Thyroid gland (tissue), 4 donors: ENCODE measurements at regions not wholly inside any gene's neighbourhood (a gene's known extent, or its start where the extent isn't known, plus 50 kb on each side); places are given as distances from the start of the nearest gene placed in this dataset.

ENCODE experiments used
- DNase-seq, 2 donors: peaks; one replicate each; pipeline ENCODE4 v3.0.0-alpha.2; 2019
- H3K27ac ChIP-seq, 3 donors: fragments of 200-600 bp; sonication (generic); 1 replicate in 2 of 3; 2 replicates in 1 of 3; pipeline ENCODE4 v1.5.1; 2016 to 2019; ENCODE audit warnings: mild to moderate bottlenecking in 1 of 3, moderate library complexity in 1 of 3
- H3K27me3 ChIP-seq: fragments of 200-600 bp; sonication (generic); one replicate; pipeline ENCODE4 v1.5.1; 2019
- H3K36me3 ChIP-seq, 2 donors: fragments of 200-600 bp; sonication (generic); one replicate each; pipeline ENCODE4 v1.5.1; 2016 to 2019
- H3K4me1 ChIP-seq, 2 donors: fragments of 200-600 bp; sonication (generic); one replicate each; pipeline ENCODE4 v1.5.1; 2017 to 2019
- H3K4me3 ChIP-seq, 3 donors: fragments of 200-600 bp; sonication (generic); replicated peaks in 1 of 3; 1 replicate in 2 of 3; 2 replicates in 1 of 3; pipeline ENCODE4 v1.5.1; 2016; ENCODE audit warnings: mild to moderate bottlenecking in 1 of 3
- H3K9me3 ChIP-seq: fragments of 200-600 bp; sonication (generic); one replicate; pipeline ENCODE4 v1.5.1; 2017
- POLR2A ChIP-seq, 2 donors: fragments of 450-650 bp; IDR thresholded peaks; one replicate each; pipeline ENCODE4 v1.6.1; 2017; ENCODE audit warnings: antibody characterized with exemption in 2 of 2, mild to moderate bottlenecking in 2 of 2, moderate library complexity in 1 of 2
- WGBS, 2 donors: methylation state at CpG; one replicate each; pipeline ENCODE4 v1.1.5; 2017; 5-methylcytosine and 5-hydroxymethylcytosine counted together
- intact Hi-C: fragments of 100-400 bp; cut with DNase I; formaldehyde crosslinking; loops from one replicate; pipeline ENCODE4 v1.15.1; 2023
- TF ChIP-seq, protein P1 (sequence below), 6 experiments: fragments of 200-600 bp in 3 of 6; fragments of 450-650 bp in 3 of 6; sonication (generic) in 3 of 6; IDR thresholded peaks; one replicate each; pipeline ENCODE4 v1.5.1; 2016 to 2019; ENCODE audit warnings: antibody characterized with exemption in 6 of 6, mild to moderate bottlenecking in 2 of 6, inconsistent platforms in 1 of 6, moderate library complexity in 1 of 6

DNA sequence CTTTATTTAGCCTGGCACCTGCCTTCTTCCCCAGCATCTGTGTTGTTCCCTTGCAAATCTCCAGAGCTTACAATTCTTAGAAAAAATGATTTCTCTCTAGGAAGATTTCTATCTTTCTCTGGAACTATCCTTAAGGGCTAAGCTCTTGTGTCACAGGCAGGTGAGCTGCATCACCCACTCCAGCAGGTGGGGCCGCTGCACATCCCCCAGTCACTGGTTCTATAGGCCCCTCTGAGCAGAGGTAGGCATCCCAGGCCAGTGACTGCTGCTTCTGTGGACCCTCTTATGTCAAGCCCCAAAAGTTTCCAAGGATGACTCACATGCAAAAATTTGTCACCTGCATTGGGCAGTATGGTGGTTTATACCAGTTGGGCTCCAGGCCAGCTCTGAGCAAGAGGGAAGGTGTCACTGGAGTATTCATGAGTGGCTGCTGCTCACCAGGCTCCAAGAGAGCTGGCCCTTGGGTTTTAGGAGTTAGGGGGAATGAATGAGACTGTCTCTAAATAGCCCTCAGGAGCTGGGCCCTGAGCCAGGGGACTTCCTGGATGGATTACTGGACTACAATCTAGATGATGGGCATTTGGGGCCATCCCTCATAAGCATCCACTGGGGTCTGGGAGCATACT is 208.1 kb upstream of the EOLA2 start:
- H3K27me3 ChIP-seq, result no peaks in the 10 kb centered on the region
- H3K36me3 ChIP-seq, result no peaks in the 10 kb centered on the region
- WGBS, 2 donors, result 89 to 100% methylated on average over 1 of the region's 1 CpG
- no peaks in the 10 kb centered on the region for H3K9me3 ChIP-seq
- intact Hi-C loops, result no loop called here
- no peak overlapping the region for H3K4me3 ChIP-seq
- no peak for DNase-seq
- H3K27ac ChIP-seq, result no peak overlapping the region
- TF ChIP-seq, protein P1, sequence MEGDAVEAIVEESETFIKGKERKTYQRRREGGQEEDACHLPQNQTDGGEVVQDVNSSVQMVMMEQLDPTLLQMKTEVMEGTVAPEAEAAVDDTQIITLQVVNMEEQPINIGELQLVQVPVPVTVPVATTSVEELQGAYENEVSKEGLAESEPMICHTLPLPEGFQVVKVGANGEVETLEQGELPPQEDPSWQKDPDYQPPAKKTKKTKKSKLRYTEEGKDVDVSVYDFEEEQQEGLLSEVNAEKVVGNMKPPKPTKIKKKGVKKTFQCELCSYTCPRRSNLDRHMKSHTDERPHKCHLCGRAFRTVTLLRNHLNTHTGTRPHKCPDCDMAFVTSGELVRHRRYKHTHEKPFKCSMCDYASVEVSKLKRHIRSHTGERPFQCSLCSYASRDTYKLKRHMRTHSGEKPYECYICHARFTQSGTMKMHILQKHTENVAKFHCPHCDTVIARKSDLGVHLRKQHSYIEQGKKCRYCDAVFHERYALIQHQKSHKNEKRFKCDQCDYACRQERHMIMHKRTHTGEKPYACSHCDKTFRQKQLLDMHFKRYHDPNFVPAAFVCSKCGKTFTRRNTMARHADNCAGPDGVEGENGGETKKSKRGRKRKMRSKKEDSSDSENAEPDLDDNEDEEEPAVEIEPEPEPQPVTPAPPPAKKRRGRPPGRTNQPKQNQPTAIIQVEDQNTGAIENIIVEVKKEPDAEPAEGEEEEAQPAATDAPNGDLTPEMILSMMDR (IDR thresholded peaks at IDR 0.05), result no peak
- H3K4me1 ChIP-seq, result no peaks in the 10 kb centered on the region

DNA sequence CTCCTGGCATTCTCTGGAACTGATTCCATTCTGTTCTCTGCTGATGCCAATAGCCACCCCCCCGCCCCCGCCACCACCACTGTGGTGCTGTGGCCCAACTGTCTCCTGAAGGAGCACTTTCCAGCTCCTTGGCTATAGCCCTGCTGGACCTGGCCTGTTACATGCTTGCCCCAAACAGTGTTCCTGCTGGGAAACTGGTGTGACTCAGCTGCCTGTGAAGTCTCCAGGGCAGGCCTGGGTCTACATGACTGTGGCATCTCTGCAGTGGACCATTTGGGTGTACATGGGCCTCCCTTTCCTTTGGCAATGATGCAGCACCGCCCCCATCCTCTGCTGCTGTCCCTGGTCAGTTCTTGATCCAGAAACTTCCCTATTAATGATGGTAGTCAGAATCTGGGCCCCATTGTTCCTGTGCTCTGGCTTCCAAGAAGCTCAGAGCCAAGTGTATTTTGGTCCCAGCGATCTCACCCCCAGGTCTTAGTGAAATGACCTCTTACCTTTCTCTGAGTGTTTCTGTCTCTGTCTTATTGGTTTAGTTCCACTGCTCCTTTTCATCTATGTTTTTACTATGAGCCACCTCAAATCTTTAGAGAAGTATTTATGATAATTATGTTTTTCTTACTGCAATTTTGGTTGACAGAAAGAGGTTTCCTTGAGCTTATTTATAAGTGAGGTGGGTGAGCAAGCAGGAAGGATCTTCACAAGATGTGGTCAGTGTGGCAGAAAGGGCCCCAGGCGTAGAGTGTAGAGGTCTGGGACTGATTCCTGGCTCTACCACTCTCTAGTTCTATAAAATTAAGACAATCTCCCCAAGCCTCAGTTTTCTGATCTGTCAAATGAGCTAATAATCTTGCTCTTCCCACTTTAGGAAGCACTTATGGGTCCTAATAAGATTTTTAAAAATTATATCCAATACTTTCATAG is 210.7 kb upstream of the EOLA2 start:
- intact Hi-C loops, result no loop called here
- 57 to 69% methylated on average over 3 to 4 of the region's 5 CpGs for WGBS, 2 donors

GRCh38 chrX:150150076-150150779 is 211.9 kb upstream of the EOLA2 start:
- no peak for DNase-seq
- 45 to 81% methylated on average over 1 to 4 of the region's 4 CpGs for WGBS, 2 donors
- H3K9me3 ChIP-seq, result no peaks in the 10 kb centered on the region
- no peaks in the 10 kb centered on the region for H3K4me1 ChIP-seq
- H3K27ac ChIP-seq, result no peak overlapping the region
- no peaks in the 10 kb centered on the region for H3K27me3 ChIP-seq
- no peaks in the 10 kb centered on the region for H3K36me3 ChIP-seq
- intact Hi-C loops, result no loop called here
- no peak overlapping the region for H3K4me3 ChIP-seq
- no peak for TF ChIP-seq POLR2A (IDR thresholded peaks at IDR 0.05)
- TF ChIP-seq, protein P1 (IDR thresholded peaks at IDR 0.05), result no peak

More for the DNA sequence above, 210.7 kb upstream of the EOLA2 start:
- Histone ChIP-seq H3K27ac (no peak overlapping the region), H3K36me3 (no peaks in the 10 kb centered on the region), H3K27me3 (no peaks in the 10 kb centered on the region), H3K9me3 (no peaks in the 10 kb centered on the region), H3K4me3 (no peak overlapping the region), H3K4me1 (no peaks in the 10 kb centered on the region)
- TF ChIP-seq, protein P1 (IDR thresholded peaks at IDR 0.05), result no peak
- no peak for TF ChIP-seq POLR2A (IDR thresholded peaks at IDR 0.05)
- no peak for DNase-seq

DNA sequence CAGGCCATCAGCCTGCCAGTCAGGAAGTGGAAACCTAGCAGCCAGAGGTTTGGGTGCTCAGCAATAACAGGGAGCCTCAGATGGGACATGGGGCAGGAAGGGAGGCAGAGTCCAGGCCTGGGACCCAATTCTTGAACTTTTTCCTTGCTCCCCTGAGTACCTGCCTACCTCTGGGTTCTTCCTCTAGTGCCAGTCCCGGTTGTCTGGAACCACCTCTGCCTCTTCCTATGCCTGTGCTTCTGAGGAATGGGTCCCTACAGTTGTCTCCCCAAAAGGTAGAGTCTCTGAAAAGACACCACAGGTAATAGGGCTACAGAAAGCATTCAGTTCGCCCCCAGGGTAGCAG is 212.4 kb upstream of the MAMLD1 start:
- Histone ChIP-seq H3K9me3 (no peaks in the 10 kb centered on the region), H3K27me3 (no peaks in the 10 kb centered on the region), H3K4me1 (no peaks in the 10 kb centered on the region), H3K36me3 (no peaks in the 10 kb centered on the region), H3K27ac (no peak overlapping the region), H3K4me3 (no peak overlapping the region)
- intact Hi-C loops, result no loop called here
- DNase-seq, result no peak
- WGBS, 2 donors, result 80 to 100% methylated on average over 1 to 2 of the region's 2 CpGs
- no peak for TF ChIP-seq POLR2A (IDR thresholded peaks at IDR 0.05)
- TF ChIP-seq, protein P1 (IDR thresholded peaks at IDR 0.05), result no peak
